ENCODE measurements at regions not wholly inside any gene's neighbourhood (a gene's known extent, or its start where the extent isn't known, plus 50 kb on each side); places are given as distances from the start of the nearest gene placed in this dataset.

GRCh38 chr4:138311771-138312535 is 69.8 kb upstream of the SLC7A11 start:
- DNase-seq (ENCODE audit: low read depth in 4 of 4, low spot score in 3 of 4) = no peak

- no peak for DNase-seq (ENCODE audit: low read depth in 4 of 4, low spot score in 3 of 4)
Measured at GRCh38 chr4:138310991-138311390, 68.8 kb upstream of the SLC7A11 start.

- DNase-seq (ENCODE audit: low read depth in 4 of 4, low spot score in 3 of 4) = no peak
Measured at GRCh38 chr4:138310498-138310897, 68.3 kb upstream of the SLC7A11 start.

- no peak for DNase-seq (ENCODE audit: low read depth in 4 of 4, low spot score in 3 of 4)
Measured at GRCh38 chr4:138308356-138308755, 66.2 kb upstream of the SLC7A11 start.

- no peak for DNase-seq (ENCODE audit: low read depth in 4 of 4, low spot score in 3 of 4)
Measured at GRCh38 chr4:138307319-138307718, 65.2 kb upstream of the SLC7A11 start.

- DNase-seq (ENCODE audit: low read depth in 4 of 4, low spot score in 3 of 4) = no peak
Measured at GRCh38 chr4:138305050-138305449, 62.9 kb upstream of the SLC7A11 start.

- no peak for DNase-seq (ENCODE audit: low read depth in 4 of 4, low spot score in 3 of 4)
Measured at GRCh38 chr4:138301536-138301935, 59.4 kb upstream of the SLC7A11 start.

GRCh38 chr4:138300616-138301015 is 58.5 kb upstream of the SLC7A11 start:
- no peak for DNase-seq (ENCODE audit: low read depth in 4 of 4, low spot score in 3 of 4)

GRCh38 chr4:138299881-138300280 is 57.7 kb upstream of the SLC7A11 start:
- no peak for DNase-seq (ENCODE audit: low read depth in 4 of 4, low spot score in 3 of 4)

GRCh38 chr4:138298866-138299265 is 56.7 kb upstream of the SLC7A11 start:
- no peak for DNase-seq (ENCODE audit: low read depth in 4 of 4, low spot score in 3 of 4)

GRCh38 chr4:138298431-138298830 is 56.3 kb upstream of the SLC7A11 start:
- no peak for DNase-seq (ENCODE audit: low read depth in 4 of 4, low spot score in 3 of 4)

- no peak for DNase-seq (ENCODE audit: low read depth in 4 of 4, low spot score in 3 of 4)
Measured at GRCh38 chr4:138297743-138298405, 55.7 kb upstream of the SLC7A11 start.

- no peak for DNase-seq (ENCODE audit: low read depth in 4 of 4, low spot score in 3 of 4)
Measured at GRCh38 chr4:138292321-138292720, 50.2 kb upstream of the SLC7A11 start.
